SH-SY5Y (cell line): ENCODE measurements at regions not wholly inside any gene's neighbourhood (a gene's known extent, or its start where the extent isn't known, plus 50 kb on each side); places are given as distances from the start of the nearest gene placed in this dataset.

Experiments used
- GATA2 ChIP-seq: IDR thresholded peaks from 2 replicates; pipeline ENCODE4 v1.6.1; 2011; ENCODE audit warnings: mild to moderate bottlenecking, low read depth, low read length
- GATA3 ChIP-seq: IDR thresholded peaks from 2 replicates; pipeline ENCODE4 v1.6.1; 2011; ENCODE audit warnings: low read depth, mild to moderate bottlenecking, low read length, moderate library complexity

DNA sequence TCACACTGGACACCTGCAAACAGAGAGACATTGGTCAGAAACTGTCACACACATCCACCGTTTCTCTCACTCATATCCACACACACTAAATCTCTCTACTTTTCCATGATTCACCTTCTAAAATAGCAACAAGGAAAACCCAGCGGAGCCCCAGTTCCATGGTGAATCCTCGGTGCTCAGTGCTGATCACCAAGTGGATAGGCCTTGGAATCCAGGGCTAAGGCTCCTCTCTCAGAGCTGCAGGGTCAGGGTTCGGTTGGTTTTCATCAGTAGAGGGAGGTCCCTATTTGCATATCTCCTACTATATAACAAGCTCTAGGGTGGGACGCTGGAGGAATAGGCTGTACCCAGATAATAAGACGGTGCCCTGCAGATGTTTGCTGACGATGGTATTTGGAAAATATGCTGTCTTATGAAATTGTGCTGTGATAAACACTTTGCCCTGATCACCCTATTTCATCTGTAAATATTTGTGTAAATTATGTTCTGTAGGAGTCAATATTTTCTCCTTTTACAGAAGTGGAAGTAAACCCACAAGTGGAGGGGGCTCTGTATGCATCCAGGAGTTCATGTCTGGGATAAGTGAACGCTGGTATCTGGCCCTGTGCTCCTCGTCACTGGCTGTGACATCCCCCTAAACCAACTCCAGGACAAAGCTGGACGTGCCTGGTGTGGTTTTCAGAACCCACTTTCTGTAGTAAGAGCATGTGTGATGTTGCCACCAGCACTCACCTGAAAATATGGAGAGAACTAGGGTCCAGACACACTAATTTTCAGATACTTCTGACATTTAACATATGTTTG, 709.2 kb downstream of the TMEM121 start:
- TF ChIP-seq GATA3 = no peak
- no peak for TF ChIP-seq GATA2
